ENCODE measurements at regions not wholly inside any gene's neighbourhood (a gene's known extent, or its start where the extent isn't known, plus 50 kb on each side); places are given as distances from the start of the nearest gene placed in this dataset.

GRCh38 chr12:69071091-69071370 lies 138.1 kb upstream of the CPM start:
- no peaks in the 10 kb centered on the region for H3K9me3 ChIP-seq (ENCODE audit: severe bottlenecking)
- H3K27me3 ChIP-seq (ENCODE audit: insufficient read depth, low read depth, severe bottlenecking) = no peaks in the 10 kb centered on the region
- no peak overlapping the region for H3K4me3 ChIP-seq (ENCODE audit: low read depth, low read length)
- no peak for TF ChIP-seq CTCF (IDR thresholded peaks at IDR 0.05; ENCODE audit: low read depth, low read length)
- no peak overlapping the region for H3K27ac ChIP-seq
- DNase-seq = no peak
- H3K36me3 ChIP-seq = no peaks in the 10 kb centered on the region

GRCh38 chr12:69073035-69073434 lies 140.1 kb upstream of the CPM start:
- no peaks in the 10 kb centered on the region for H3K36me3 ChIP-seq
- no peak for TF ChIP-seq CTCF (IDR thresholded peaks at IDR 0.05; ENCODE audit: low read depth, low read length)
- DNase-seq = no peak
- no peak overlapping the region for H3K4me3 ChIP-seq (ENCODE audit: low read depth, low read length)
- H3K27me3 ChIP-seq (ENCODE audit: insufficient read depth, low read depth, severe bottlenecking) = no peaks in the 10 kb centered on the region
- H3K27ac ChIP-seq = no peak overlapping the region
- H3K9me3 ChIP-seq (ENCODE audit: severe bottlenecking) = peaks cover 2% of the 10 kb centered on the region

- no peak for TF ChIP-seq CTCF (IDR thresholded peaks at IDR 0.05; ENCODE audit: low read depth, low read length)
- no peak overlapping the region for H3K4me3 ChIP-seq (ENCODE audit: low read depth, low read length)
- no peaks in the 10 kb centered on the region for H3K27me3 ChIP-seq (ENCODE audit: insufficient read depth, low read depth, severe bottlenecking)
- no peak for DNase-seq
- H3K36me3 ChIP-seq = no peaks in the 10 kb centered on the region
- no peak overlapping the region for H3K27ac ChIP-seq
- peaks cover 2% of the 10 kb centered on the region for H3K9me3 ChIP-seq (ENCODE audit: severe bottlenecking)
These were observed 141.8 kb upstream of the CPM start for GRCh38 chr12:69074556-69075349.

GRCh38 chr12:69083689-69084088 lies 150.7 kb upstream of the CPM start:
- no peak for DNase-seq
- H3K36me3 ChIP-seq = no peaks in the 10 kb centered on the region
- H3K9me3 ChIP-seq (ENCODE audit: severe bottlenecking) = no peaks in the 10 kb centered on the region
- no peak overlapping the region for H3K27ac ChIP-seq
- H3K27me3 ChIP-seq (ENCODE audit: insufficient read depth, low read depth, severe bottlenecking) = no peaks in the 10 kb centered on the region
- H3K4me3 ChIP-seq (ENCODE audit: low read depth, low read length) = no peak overlapping the region
- TF ChIP-seq CTCF (IDR thresholded peaks at IDR 0.05; ENCODE audit: low read depth, low read length) = no peak

GRCh38 chr12:69084816-69085378 lies 151.9 kb upstream of the CPM start:
- no peak for DNase-seq
- no peak for TF ChIP-seq CTCF (IDR thresholded peaks at IDR 0.05; ENCODE audit: low read depth, low read length)
- Histone ChIP-seq H3K9me3 (ENCODE audit: severe bottlenecking) (no peaks in the 10 kb centered on the region), H3K4me3 (ENCODE audit: low read depth, low read length) (no peak overlapping the region), H3K36me3 (no peaks in the 10 kb centered on the region), H3K27ac (no peak overlapping the region), H3K27me3 (ENCODE audit: insufficient read depth, low read depth, severe bottlenecking) (no peaks in the 10 kb centered on the region)

GRCh38 chr12:69085852-69086251 lies 152.9 kb upstream of the CPM start:
- Histone ChIP-seq H3K27ac (no peak overlapping the region), H3K27me3 (ENCODE audit: insufficient read depth, low read depth, severe bottlenecking) (no peaks in the 10 kb centered on the region), H3K4me3 (ENCODE audit: low read depth, low read length) (no peak overlapping the region), H3K9me3 (ENCODE audit: severe bottlenecking) (no peaks in the 10 kb centered on the region), H3K36me3 (no peaks in the 10 kb centered on the region)
- DNase-seq = no peak
- TF ChIP-seq CTCF (IDR thresholded peaks at IDR 0.05; ENCODE audit: low read depth, low read length) = no peak

Measured in WERI-Rb-1 (cell line).